HG03025 (cell line): ENCODE measurements at regions not wholly inside any gene's neighbourhood (a gene's known extent, or its start where the extent isn't known, plus 50 kb on each side); places are given as distances from the start of the nearest gene placed in this dataset.

Source experiments
- ATAC-seq: cut with Tn5 transposase; IDR thresholded peaks from one replicate; pipeline ENCODE4 v1.9.1; 2021; ENCODE audit warnings: mild to moderate bottlenecking, moderate library complexity; ENCODE audit not compliant: unreplicated experiment, low FRiP score

DNA sequence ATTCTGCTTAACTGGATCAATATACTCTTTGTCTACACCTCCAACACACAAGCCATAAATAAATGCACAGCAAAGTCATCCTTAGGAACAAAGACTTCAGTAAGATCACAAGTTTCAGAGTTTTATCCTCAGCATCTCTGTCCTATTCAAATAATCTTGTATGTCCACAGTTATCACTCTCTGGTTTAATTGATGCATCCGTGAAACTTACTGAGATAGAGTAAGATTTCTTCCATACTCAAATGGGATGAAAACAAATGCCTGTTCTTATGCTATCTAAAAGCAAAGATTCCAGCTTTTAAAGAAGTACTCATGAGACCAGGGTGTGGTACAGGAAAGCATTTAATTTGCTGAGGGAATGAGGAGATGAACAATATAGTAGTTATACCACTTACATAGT lies 184.6 kb upstream of the SLC7A11 start:
- ATAC-seq = no peak

DNA sequence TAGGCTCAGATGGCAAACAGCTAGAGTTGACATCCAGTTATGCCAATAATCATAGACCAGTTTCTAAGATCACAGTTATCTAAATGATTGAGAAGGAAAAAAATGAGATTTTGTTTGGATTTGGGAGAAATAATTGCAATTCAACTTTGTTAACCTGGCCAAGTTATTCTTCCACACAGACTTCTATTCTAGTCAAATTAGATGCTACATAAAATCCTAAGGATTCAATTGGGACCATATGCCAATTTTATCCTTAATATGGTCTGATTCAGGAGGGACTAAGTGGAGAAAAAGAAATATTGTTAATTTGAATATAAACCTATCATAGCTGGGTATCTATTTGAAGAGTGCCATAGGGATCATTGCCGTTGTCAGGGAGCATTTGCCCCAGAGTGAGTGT lies 178.3 kb upstream of the SLC7A11 start:
- no peak for ATAC-seq

GRCh38 chr4:138414202-138414601 lies 172.1 kb upstream of the SLC7A11 start:
- ATAC-seq = no peak

- no peak for ATAC-seq
Observed at GRCh38 chr4:138413273-138413672, 171.1 kb upstream of the SLC7A11 start.

GRCh38 chr4:138412847-138413246 lies 170.7 kb upstream of the SLC7A11 start:
- no peak for ATAC-seq

GRCh38 chr4:138410266-138410665 lies 168.1 kb upstream of the SLC7A11 start:
- no peak for ATAC-seq

GRCh38 chr4:138409670-138410069 lies 167.5 kb upstream of the SLC7A11 start:
- peak; percentile 33 for ATAC-seq

DNA sequence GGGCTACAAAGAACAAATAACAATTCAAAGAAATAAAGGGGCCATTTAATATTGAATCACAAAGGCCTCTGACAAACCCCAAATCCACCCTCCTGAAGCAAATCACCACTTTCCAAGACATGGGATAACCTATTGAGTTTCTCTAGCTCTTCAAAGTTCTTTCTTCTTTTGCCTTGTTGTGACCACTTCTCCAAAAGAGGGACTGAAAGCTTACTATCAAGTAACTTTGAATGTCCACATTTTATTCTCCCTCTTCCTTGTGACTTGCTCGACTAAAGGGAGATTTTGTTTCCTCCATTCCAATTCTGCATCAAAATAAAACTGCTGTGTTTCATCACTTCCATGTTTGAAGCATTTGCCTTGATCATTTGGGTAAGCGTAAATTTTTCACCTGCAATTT lies 166.6 kb upstream of the SLC7A11 start:
- no peak for ATAC-seq

DNA sequence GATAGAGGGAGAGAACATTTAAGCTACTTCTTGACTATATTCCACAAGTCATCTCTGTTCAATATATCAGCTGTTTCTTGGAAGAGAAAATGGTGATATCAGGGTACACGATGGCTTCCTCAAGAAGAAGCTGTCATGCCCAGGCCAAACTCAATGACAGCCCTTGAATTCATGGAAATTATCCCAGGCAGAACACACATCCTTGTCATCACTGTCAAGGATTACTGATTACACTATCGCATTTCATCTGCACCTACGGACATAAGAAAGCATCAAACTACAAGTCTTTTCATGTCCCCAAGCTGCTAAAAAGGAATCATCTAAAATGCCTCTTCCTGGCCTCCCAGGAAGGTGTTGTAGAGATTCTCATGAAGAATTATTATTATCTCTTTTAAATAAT lies 165.2 kb upstream of the SLC7A11 start:
- no peak for ATAC-seq

GRCh38 chr4:138406876-138407275 lies 164.7 kb upstream of the SLC7A11 start:
- no peak for ATAC-seq

DNA sequence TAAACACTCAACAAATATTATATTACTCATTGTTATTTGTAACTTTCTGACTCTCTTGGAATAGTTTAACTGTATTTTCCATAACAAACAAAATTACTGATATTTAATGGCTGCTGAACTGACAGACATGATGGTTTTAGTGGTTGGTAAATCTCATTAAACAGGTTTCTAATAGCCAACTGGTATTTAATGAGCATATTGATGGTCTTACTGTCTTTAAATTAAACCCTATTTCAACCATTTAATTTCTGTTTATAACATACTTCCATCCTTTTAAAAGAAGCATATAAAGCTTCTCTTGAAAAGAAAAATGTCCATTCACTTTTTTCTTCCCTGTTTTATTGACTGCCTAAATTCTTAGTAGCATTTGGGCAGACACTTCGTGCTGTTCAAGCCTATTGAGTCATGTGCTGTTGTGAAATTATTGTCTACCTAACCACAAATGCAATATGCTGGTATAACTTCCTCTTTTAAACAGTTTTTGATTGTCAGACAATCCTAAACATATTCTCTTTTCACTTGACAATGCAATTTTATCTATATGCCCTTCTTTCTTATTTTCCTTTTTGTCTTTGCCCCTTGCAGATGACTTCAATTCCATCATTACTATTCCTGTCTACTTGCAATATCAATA lies 163.9 kb upstream of the SLC7A11 start:
- peak; percentile 66 for ATAC-seq

- peak; percentile 65 for ATAC-seq
Observed at GRCh38 chr4:138405466-138405891, 163.3 kb upstream of the SLC7A11 start.

DNA sequence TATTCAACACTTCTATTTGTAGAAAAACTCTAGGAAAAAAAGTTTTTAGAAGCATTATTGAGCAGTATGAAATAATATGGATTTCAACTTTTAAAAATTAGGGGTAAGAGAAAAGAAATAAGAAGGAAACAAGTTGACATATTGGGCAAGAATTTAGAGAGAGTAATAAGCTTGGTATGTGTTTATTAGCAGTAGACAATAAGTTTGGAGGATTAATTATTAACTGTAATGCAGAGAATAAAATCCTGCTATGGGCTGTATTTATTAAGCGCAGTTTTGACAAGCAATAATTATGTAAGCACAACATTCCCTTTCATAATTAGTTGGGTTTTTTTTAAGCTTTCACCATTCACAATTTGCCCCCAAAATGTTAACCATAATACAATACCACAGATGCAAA lies 162.7 kb upstream of the SLC7A11 start:
- ATAC-seq = no peak

DNA sequence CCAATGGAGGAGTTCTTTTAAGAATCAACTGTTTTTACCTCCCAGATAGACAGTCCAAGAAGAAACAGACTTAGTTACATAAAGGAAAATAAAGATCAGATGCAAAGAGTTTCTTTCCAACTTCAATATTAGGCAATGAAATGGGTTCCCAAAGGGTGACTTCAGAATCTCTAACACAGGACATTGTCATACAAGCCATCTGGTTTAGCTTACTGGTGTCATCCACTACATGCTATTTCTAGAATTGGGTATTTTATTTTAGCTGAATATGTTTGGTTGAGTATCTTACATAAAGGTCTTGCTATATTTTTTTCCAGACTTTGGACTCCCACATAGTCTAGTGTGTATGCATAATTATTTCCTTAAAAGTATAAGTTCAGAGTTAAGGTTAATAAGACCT lies 162.1 kb upstream of the SLC7A11 start:
- ATAC-seq = no peak

- no peak for ATAC-seq
Observed at GRCh38 chr4:138401334-138401733, 159.2 kb upstream of the SLC7A11 start.

- ATAC-seq = no peak
Observed at GRCh38 chr4:138400543-138400942, 158.4 kb upstream of the SLC7A11 start.

GRCh38 chr4:138400066-138400465 lies 157.9 kb upstream of the SLC7A11 start:
- ATAC-seq = no peak

DNA sequence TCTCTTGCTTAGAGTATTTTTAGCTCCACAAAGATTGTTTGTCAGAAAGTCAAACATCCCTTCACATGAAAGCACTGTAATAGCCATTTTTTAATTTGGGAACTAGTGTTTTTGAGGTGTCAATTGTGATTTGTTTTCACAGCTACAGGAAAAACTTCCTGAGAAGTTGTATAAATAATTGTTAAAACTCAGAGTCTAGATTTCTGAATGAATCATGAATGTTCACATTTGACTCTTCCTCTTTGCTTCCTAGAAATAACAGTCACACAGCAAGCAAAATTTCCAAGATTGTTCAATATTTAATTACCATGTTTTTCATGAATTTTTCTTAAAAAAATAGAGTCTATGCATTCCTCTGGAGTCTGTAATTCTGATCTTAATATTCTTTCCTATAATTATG lies 156.9 kb upstream of the SLC7A11 start:
- ATAC-seq = no peak

DNA sequence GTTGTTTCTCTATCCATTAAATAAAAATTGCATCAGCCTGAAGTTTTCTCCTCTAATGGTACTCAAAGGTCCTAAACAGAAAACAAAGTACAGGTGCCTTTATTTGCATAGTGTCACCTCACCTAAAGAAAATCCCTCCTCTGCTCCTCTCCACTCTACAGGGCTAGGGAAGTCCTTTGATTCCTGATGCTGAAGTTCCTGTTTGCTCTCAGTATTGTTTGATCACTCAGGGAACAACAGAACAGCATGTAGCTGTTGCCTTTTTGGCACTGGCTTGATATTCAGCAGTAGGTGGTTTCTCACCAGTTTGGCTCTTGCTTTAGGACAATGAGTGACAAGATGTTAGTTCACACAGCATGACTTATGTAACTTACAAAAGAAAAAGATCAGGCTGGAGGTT lies 156.2 kb upstream of the SLC7A11 start:
- ATAC-seq = no peak

- no peak for ATAC-seq
Observed at GRCh38 chr4:138393886-138394610, 151.9 kb upstream of the SLC7A11 start.

DNA sequence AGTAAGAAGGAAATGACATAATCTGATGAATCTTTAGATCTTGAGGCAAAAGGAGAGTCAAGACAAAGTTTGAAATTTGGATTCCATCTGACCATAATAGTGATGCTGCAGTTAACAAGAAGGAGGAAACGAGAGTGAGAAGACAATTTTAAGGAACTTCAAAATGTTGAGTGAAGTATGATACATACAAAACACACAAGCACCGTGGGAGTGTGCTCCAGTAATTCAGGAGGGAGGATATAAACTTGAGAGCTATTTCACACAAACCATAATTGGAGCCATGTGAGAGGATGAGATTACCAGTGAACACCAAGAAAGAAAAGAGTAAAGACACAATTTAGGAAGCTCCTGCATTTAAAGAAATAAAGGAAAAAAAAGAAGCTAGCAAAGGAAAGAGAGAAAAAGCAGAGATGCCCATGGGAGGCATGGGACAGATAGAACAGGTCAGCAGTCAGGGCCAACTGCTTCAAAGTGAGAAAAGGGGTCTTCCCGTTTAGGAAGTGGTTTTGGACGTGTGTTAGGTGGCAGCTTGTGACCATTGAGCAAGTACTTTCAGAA lies 150.7 kb upstream of the SLC7A11 start:
- no peak for ATAC-seq
